CD4-positive, alpha-beta T cell treated with Interleukin-17A for 1 hour (primary cell): ENCODE measurements at regions not wholly inside any gene's neighbourhood (a gene's known extent, or its start where the extent isn't known, plus 50 kb on each side); places are given as distances from the start of the nearest gene placed in this dataset.
"Not testable (repeated sequence)": the region's sequence is repeated elsewhere in the genome, so short reads cannot be mapped to it uniquely, and the experiment has no call there.

Experiments used
- DNase-seq: peaks from one replicate; pipeline ENCODE4 v3.0.0-alpha.2; 2020

DNA sequence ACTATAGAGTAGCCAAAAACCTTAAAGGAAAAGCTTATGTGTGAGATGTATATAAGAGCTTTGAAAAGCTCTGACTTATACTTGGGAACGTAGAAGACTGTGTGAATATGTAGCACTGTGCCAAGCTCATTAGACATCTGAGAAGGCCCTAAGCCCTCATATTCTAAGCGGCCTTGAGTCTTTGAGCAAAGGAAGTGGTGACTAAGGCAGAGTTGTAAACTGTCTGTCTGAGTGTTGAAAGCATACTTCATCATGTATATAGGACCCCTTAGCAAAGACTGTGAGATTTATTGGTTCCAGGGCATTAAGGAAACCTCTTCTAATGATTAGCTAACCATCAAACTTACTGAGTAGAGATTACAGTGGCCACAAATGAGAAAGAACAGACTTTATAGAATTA lies 153.3 kb upstream of the LYPLAL1 start:
- DNase-seq, result no peak

DNA sequence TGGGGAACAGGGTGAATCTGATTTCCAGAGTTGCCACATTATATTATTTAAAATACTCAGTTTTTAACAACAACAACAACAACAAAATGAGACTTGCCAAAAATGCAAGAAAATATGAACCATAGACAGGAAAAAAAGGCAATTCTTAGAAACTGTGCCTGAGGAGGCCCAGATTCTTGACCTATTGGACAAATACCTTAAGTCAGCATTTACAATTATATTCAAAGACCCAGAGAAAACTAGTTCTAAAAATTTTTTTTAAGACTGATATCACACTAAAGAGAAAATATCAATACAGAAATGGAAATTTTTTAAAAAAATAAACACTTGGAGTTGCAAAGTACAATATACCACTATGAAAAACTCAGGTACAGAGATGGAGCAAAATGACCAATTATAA lies 152.8 kb upstream of the LYPLAL1 start:
- no peak for DNase-seq

DNA sequence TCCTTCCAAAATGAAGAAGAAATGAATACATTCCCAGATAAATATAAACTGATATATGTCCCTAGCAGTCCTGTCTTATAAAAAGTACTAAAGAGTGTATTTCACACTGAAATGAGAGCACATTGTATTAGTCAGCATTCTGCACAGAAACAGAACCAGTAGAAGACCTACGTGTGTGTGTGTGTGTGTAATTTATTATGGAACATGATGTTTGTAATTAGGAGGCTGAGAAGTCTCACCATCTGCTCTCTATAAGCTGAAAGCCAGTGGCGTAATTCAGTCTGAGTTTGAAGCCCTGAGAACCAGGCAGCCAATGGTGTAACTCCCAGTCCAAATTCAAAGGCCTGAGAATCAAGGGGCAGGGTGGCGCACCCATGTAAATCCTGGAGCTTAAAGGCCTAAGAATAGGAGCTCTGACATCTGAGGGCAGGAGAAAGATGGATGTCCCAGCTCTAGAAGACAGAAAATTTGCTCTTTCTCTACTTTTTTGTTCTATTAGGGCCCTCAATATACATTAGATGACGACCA lies 146.5 kb upstream of the LYPLAL1 start:
- DNase-seq, result no peak

DNA sequence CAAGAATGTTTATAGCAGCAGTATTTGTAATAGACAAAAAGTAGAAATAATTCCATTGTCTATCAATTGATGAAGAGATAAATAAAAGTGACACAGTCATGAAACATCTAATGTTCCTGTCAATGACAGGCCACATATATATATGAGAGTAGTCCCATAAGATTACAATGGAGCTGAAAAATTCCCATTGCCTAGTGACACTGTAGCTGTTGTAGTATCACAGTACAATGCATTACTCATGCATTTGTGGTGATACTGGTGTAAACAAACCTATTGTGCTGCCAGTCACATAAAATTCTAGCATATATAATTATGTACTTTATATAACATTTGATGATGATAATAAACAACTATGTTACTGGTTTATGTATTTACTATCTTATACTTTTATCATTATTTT lies 141.9 kb upstream of the LYPLAL1 start:
- no peak for DNase-seq

DNA sequence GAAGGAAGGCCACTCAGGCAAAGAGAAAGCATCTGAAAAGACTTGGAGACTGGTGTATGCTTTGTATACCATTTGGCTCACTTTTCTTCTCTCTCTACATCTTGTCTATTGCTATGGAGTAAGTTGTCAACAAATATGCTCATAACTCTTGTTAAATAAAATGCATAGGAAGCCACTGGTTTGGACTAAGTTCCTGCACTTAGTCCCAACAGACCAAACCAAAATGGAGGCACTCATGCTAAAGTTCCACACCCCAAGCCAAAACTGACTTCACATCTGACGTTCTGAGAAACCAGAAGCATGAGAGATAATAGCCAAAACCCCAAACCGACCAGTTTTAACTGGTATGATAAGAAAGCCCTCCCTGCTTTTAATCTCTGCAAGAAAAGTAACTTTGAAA lies 135.3 kb upstream of the LYPLAL1 start:
- no peak for DNase-seq

DNA sequence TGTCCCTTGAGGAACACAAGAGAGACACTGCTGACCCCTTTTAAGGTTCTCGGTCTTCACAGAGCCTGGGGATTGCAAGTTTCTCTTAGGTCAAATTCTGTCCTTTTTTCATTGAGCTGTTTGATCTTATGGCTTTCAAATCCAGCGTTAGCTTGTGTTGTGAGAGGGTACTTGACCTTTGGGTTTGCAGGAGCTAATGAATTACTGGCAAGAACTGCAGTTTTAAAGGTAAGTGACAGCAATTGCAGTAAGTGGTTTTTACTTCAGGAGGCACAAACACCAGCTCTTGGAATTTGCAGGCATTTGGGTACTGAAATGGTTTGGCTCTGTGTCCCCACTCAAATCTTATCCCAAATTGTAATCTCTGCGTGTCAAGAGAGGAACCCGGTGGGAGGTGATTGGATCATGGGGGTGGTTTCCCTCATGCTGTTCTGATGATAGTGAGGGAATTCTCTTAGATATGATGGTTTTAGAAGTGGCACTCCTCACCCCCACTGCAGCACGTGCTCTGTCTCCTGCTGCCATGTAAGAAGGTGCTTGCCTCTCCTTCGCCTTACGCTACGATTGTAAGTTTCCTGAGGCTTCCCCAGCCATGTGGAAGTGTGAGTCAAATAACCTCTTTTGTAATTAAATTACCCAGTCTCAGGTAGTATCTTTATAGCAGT lies 134.5 kb upstream of the LYPLAL1 start:
- no peak for DNase-seq

DNA sequence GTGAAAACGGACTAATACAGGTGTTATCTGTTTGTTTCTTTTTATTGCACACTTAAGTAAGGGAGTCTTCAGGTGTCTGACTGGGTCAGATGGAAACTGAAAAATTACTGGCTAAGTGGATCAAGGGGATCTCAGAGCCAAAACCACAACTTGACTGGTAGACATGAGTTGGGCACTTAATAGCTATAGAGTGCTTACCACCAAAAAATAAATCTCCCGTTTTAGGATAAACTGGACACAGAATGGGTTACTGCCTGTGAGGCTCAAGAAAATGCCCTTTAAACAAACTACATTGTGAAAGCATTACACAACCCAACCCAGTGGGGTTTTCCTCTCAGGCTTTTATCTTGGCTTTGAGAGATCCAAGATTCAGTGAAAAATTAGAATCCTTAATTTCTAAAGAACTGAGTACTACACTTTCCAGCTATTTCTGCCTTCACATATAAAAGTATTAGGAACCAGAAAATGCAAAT lies 134.0 kb upstream of the LYPLAL1 start:
- no peak for DNase-seq

DNA sequence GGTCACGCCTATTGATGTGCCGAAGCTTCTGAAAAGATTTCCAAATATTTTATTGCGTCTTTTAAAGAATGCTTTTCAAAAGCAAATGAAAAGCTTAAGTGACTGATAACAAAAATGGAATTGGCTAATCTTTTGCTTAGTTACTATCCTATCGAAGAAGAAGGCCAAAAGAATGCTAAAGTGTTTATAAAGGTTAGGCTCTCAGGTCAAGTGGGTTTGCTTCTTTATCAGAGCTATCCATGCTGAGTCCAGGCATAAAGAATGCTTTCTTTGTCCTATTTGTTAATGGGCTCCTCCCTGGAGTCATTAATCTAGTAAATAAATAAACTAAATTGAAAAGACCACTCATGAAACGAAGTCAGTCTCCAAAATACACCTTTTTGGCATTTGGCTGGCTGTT lies 133.4 kb upstream of the LYPLAL1 start:
- DNase-seq, result no peak

DNA sequence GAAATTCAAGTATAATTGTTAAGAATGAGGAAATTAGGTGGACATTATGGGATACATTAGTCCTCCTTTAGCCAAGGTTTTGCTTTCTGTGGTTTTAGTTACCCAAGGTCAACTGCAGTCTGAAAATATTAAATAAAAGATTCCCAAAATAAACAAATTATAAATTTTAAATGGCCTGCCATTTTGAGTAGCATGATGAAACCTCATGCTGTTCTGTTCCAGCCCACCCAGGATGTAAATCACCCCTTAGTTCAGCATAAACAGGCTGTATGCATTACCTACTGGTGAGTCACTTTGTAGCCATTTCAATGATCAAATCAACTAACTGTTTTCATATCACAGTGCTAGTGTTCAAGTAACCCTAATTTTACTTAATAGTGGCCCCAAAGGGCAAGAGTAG lies 132.5 kb upstream of the LYPLAL1 start:
- DNase-seq, result no peak

DNA sequence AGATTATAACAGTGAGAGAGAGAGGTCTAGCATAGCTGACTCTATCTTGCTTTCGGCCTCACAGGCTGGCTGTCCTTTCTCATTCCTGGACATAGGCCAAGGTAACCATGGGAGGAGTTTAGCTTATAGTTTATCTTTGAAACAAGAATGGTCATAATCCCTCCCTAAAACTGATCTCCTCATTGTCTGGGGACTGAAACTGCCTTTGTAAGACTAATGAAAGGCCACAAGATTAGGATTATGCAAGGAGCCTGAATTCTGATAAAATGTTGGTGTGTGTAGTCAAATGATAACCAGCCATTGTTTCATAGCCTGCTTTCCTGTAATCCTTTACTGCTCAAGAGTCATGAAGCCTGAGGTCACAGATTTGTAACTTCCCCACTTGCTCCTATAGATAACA lies 131.9 kb upstream of the LYPLAL1 start:
- no peak for DNase-seq

DNA sequence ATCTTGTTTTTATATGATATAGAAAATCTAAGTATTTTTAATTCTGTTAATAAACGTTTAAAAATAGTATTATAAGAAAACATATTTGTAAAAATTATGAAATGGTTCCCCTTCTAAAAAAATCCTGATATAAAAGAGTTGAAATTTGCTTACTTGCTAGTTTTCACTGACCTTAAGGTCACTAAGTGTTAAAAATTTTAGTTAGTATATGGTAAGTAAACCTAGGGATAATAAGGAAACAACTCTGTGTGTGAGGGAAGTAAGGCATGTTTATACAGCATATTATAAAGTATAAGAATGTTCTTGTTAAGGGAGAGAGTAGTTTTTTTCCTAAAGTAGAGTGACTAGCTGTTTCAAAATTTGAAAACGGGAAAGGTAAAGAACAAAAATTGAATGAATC lies 130.9 kb upstream of the LYPLAL1 start:
- DNase-seq, result no peak

DNA sequence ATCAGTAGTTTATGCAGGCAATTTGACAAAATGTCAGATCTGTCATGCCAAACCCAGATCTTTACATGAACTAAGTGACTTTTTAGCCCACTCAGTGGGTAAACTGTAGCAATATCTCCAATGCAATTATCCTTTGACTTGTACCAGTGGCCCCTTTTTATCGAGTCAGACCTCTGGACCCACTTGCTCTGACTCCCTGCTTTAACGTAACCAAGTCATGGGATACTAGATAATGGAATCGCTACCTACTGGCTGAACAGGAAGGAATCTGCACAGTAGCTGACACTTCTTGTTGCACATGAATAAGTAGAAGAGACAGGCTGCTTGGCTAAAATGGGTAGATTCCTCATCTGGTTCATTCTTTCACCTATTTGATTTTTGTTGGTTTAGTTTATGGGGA lies 128.4 kb upstream of the LYPLAL1 start:
- no peak for DNase-seq

DNA sequence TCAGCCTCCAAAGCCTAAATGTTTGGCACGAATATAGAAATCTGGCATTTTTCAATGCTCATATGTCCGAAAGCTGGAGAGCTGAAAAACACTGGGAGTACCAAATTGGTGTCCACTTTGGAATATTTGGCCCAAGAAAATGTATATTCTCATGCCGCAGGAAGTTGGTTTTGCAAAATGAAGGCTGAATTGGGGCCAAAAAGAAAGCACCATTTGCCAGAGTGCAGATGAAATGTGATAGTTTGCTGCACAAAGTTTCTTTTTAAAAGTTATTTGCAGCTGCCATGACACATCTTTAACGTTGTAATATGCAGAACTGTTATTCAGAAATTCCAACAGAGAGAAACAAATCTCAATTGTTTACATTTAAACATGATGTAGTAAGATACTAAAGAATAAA lies 124.2 kb upstream of the LYPLAL1 start:
- no peak for DNase-seq

DNA sequence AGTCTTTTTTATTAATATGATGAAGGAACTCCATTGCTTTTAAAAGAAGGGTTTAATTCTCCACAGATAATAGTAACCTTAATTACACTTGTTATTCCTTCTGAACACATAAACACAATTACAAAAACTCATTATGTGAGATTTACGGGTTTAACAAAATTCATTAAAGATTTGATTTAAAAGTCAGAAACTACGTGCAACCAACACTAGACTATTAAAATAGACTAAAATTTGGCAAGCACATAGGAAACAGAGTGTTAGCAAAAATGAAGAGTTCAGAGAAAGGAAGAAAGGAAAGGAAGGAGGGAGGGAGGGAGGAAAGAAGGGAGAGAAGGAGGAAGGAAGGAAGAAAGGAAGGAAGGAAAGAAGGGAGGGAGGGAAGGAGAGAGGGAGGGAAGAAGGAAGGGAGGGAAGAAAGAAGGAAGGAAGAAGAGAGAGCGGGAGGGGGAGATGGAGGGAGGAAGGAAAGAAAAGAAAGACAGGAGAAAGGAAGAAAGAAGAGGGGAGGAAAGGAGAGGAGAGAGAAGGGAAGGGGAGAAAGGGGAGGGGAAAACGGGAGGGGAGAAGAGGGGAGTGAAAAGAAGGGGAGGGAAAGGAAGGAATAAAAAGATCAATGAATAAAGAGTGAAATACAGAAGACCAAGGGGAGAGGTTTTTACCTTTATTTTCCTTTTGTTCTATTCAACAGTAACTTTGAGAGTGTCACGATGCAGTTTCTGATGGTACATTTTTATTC lies 123.4 kb upstream of the LYPLAL1 start:
- DNase-seq, result no peak

DNA sequence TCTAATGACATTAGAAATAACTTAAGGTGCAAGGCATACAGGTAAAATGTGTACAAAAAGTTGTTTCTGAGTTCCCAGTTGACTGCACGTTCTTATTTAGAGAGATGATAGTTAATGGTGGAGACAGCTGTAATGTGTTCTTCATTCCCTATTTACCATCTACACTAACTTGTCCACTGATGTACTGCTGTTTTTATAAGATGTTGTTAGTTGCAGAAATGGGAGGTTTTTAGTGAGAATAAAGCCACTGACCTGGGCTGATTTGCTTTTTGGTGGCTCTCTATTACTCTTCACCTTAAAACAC lies 122.9 kb upstream of the LYPLAL1 start:
- DNase-seq, result no peak

DNA sequence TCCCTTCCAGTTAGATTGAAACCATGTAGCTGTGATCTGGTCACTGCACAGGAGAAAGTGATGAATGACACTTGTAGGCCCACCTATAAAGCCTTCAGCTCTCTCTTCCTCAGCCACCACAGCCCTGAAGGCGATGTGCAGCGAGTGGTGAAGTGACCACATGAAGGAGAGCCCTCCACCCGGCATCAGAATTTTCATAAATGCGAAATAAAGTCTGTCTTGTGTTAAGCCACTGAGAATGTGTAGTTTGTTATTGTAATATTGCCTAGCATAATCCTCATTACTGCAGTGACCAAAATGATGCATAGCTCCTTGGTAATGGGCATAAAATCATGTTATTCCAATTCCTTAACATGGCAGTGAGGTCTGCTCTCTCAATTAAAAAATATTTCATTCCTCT lies 122.1 kb upstream of the LYPLAL1 start:
- no peak for DNase-seq

DNA sequence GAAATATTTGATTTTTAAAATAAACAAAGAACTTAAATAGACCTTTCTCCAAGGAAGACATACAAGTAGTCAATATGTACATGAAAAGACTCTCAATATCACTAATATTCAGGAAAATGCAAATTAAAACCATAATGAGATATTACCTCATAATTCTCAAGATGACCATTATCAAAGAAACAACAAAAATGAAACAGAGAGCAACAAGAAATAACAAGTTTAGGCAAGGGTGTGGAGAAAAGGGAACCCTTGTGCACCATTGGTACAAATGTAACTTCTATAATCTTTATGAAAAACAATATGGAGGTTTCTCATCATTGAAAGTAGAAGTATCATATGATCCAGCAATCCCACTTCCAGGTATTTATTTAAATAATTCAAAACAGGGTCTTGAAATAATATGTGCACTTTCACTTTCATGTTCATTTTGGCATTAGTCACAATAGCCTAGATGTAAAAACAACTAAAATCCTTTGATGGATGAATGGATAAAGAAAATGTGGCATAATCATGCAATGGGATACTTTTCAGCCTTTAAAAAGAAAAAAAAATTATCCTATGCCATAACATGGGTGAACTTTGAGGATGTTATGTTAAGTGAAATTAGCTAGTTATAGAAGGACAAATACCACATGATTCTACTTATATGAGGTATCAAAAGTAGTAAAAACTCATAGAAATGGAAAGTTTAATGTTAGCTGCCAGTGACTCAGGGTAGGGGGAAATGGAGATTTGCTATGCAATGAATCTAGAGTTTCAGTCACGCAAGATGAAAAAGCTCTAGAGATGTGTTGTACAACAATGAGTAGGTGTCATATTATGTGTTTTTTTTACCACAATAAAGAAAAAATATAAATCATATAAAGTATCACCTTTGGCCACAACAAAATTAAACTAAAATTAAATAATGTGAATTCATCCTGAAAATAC lies 114.5 kb upstream of the LYPLAL1 start:
- DNase-seq, result no peak

DNA sequence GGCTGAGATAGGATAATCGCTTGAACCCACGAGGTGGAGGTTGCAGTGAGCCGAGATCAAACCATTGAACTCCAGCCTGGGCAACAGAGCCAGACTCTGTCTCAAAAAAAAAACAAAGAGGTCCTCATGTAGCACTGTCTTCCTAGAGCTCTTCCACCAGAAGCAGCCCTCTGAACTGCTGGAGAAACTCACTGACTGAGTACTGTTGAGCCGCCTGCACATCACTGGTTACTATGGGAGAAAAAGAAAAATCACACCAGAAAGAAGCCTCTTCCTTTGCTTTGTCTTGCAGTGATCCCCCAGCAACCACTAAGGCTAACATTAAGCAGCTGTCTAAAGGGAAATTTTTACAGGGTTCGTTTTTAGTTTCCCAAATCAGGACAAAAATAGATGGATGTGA lies 112.9 kb upstream of the LYPLAL1 start:
- DNase-seq, result no peak

DNA sequence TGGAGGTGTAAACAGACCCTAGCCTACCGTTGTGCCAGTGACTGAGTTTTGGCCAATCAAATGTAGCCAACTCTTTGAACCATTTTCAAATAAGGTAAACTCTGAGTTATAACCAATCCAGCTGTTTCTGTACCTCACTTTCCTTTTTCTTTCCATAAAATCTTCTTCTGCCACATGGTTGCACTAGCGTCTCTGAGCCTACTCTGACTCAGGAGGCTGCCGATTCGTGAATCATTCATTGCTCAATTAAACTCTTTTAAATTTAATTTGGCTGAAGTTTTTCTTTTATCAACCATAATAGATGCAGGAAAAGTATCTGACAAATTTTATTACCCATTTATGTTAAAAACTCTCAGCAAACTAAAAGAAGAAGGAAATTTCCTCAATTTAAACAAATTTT lies 111.5 kb upstream of the LYPLAL1 start:
- DNase-seq, result no peak

DNA sequence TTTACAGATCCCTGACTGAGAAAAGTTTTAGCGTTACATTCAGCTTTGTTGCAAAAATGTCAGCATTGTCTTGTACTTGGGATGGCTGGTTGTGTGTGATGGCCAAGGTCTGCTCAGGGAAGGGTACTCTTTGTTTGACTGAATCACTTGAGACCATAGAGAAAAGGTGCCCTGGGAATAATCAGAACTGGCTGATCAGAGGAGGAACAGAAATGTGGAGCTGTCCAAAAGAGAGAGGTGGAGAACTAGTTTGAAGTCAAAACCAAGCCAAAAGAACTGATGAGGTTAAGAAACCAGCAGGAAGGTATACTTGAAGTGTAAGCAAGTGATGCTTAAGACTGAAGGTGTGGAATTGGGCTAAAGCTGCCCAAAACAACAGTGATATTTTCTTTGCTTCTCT lies 107.6 kb upstream of the LYPLAL1 start:
- DNase-seq, result no peak

DNA sequence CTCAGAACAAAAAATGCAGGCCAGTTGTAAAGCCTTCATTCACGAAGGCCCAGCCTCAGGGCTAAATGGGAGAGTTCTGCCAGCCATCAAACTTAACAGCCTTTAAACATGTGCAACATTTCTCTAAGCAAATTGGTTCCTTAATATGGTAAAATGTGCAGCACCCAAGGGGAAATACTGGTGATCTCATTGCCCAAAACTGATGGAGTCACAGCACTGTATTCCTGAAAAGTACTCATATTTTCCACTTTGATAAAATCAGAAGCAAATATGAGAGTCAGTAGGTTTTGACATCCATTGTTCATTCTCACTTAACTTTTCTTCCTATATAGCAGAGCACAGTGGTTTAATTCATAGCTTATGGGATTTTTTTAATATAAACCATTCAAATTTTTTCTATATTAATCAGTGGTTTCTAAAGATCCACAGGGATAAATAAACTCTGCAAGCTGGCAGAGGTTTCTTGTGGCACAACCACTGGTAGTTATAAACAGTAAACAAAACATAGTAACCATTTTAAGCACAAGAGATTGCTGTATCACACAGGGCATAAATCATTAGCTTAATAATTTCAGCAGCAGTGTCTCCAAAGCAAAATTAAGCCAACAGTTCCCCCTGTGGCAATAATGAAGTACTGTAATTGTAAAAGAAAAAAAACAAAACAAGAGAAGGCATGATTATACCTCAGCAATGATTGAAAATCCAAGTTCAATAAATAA lies 106.9 kb upstream of the LYPLAL1 start:
- DNase-seq, result no peak

DNA sequence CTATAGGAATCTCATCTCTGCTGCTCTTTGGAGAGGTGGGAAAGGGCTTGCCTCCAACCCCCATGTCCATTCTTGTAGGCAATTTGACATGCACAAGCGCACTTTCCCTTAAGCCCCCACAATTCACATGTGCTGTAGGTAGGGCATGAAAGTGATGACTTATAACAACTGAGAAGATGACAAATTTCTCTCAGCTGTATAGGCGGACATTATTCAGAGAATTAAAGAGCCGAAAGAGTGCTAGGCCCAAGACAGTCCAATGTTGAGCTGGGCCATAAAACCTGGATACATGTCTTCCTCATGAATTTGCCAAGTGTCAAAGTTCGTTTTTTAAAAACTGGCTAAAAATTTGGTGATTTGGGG lies 106.3 kb upstream of the LYPLAL1 start:
- DNase-seq, result no peak

DNA sequence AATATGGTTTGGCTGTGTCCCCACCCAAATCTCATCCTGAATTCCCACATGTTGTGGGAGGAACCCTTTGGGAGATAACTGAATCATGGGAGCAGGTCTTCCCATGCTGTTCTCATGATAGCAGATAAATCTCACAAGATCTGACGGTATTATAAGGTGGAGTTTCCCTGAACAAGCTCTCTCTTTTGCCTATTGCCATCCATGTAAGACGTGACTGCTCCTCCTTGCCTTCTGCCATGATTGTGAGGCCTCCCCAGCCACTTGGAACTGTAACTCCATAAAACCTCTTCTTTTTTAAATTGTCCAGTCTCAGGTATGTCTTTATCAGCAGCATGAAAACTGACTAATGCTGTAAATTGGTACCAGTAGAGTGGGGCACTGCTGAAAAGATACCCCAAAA lies 103.3 kb upstream of the LYPLAL1 start:
- DNase-seq, result not testable (repeated sequence)
